GM12872 (cell line): ENCODE measurements at regions not wholly inside any gene's neighbourhood (a gene's known extent, or its start where the extent isn't known, plus 50 kb on each side); places are given as distances from the start of the nearest gene placed in this dataset.
A peak's percentile ranks its signal among the peaks of the same experiment; 100 is the strongest.

Experiments
- CTCF ChIP-seq: IDR thresholded peaks from 3 replicates; pipeline ENCODE4 v1.5.1; 2011; ENCODE audit warnings: low read depth, mild to moderate bottlenecking, low read length, moderate library complexity; ENCODE audit not compliant: insufficient read depth

- no peak for TF ChIP-seq CTCF
These were observed 190.2 kb upstream of the GATA6 start for GRCh38 chr18:21979171-21979560.

- TF ChIP-seq CTCF, result no peak
These were observed 189.6 kb upstream of the GATA6 start for GRCh38 chr18:21979759-21980158.

- TF ChIP-seq CTCF, result no peak
These were observed 188.6 kb upstream of the GATA6 start for GRCh38 chr18:21980744-21981143.

- TF ChIP-seq CTCF, result no peak
These were observed 178.3 kb upstream of the GATA6 start for GRCh38 chr18:21991081-21991534.

- TF ChIP-seq CTCF, result no peak
These were observed 177.5 kb upstream of the GATA6 start for GRCh38 chr18:21991886-21992285.

- TF ChIP-seq CTCF, result no peak
These were observed 173.0 kb upstream of the GATA6 start for GRCh38 chr18:21996351-21996826.

GRCh38 chr18:21997207-21998143 lies 171.9 kb upstream of the GATA6 start:
- TF ChIP-seq CTCF, result peak; percentile 86
